Right lobe of liver (tissue), 4 donors: ENCODE measurements at regions not wholly inside any gene's neighbourhood (a gene's known extent, or its start where the extent isn't known, plus 50 kb on each side); places are given as distances from the start of the nearest gene placed in this dataset.

Experiments used
- POLR2A ChIP-seq: fragments of 450-650 bp; IDR thresholded peaks from one replicate; pipeline ENCODE4 v1.6.1; 2017; ENCODE audit warnings: antibody characterized with exemption, mild to moderate bottlenecking
- TF ChIP-seq, protein P1 (sequence below), 4 donors: fragments of 200-600 bp in 3 of 4; fragments of 450-650 bp in 1 of 4; IDR thresholded peaks; one replicate each; pipeline versions ENCODE4 v1.5.1 to v1.8.0; 2016 to 2022; ENCODE audit warnings: antibody characterized with exemption in 4 of 4, mild to moderate bottlenecking in 2 of 4
- donor health status: DM: no; HTN: no; CAD: no.
- donor health status: DM: no; HTN: no; CAD: no.
- donor health status: DM: no; HTN: yes; CAD: no.

DNA sequence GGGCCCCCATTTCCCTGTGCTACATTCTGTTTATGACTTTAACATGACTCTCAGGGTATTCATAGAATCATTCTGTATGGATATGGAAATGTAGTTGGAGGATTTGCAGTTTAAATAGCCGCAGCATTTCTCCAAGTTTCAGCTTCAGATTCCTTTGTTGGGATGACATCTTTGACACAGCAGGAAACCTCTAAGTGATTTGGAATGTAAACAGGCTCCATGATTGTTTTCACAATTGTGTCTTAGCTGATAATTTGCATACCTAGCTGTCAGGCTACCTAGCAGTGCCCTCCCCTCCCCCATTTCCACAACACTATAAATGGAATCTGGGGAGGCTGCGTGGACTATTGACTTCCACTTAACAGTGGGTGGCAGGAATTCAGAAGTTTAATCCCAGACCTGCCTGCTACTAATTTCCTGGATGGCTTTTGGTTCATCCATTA lies 290.2 kb downstream of the HLX start:
- TF ChIP-seq POLR2A: no peak
- TF ChIP-seq, protein P1, sequence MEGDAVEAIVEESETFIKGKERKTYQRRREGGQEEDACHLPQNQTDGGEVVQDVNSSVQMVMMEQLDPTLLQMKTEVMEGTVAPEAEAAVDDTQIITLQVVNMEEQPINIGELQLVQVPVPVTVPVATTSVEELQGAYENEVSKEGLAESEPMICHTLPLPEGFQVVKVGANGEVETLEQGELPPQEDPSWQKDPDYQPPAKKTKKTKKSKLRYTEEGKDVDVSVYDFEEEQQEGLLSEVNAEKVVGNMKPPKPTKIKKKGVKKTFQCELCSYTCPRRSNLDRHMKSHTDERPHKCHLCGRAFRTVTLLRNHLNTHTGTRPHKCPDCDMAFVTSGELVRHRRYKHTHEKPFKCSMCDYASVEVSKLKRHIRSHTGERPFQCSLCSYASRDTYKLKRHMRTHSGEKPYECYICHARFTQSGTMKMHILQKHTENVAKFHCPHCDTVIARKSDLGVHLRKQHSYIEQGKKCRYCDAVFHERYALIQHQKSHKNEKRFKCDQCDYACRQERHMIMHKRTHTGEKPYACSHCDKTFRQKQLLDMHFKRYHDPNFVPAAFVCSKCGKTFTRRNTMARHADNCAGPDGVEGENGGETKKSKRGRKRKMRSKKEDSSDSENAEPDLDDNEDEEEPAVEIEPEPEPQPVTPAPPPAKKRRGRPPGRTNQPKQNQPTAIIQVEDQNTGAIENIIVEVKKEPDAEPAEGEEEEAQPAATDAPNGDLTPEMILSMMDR (IDR thresholded peaks at IDR 0.05): no peak
